ENCODE measurements at regions not wholly inside any gene's neighbourhood (a gene's known extent, or its start where the extent isn't known, plus 50 kb on each side); places are given as distances from the start of the nearest gene placed in this dataset.

- TF ChIP-seq CTCF (IDR thresholded peaks at IDR 0.05; ENCODE audit: insufficient read depth, low read length, poor library complexity, severe bottlenecking): no peak
- TF ChIP-seq EZH2phosphoT487 (conservative IDR thresholded peaks at IDR 0.05; ENCODE audit: low read length): no peak
These were observed 115.6 kb upstream of the ADAMTSL1 start for GRCh38 chr9:18358325-18358724.

Measured in SU-DHL-6 (cell line).